Activated CD4-positive, alpha-beta memory T cell treated with anti-CD3 and anti-CD28 coated beads, Interleukin-2, amount 10 ng/mL, durations not matched to agents 7 days and 5 days (primary cell): ENCODE measurements at regions not wholly inside any gene's neighbourhood (a gene's known extent, or its start where the extent isn't known, plus 50 kb on each side); places are given as distances from the start of the nearest gene placed in this dataset.

ENCODE experiments used
- CTCF ChIA-PET: fragments of 350-600 bp; sonication (Branson Sonifier 250); formaldehyde crosslinking; loops from one replicate; lab custom pipeline; 2021; ENCODE audit warnings: antibody characterized with exemption, inconsistent platforms; lab: Charles Lee
- POLR2A ChIA-PET: fragments of 350-600 bp; sonication (Branson Sonifier 250); formaldehyde crosslinking; loops from one replicate; lab custom pipeline; 2021; ENCODE audit warnings: antibody characterized with exemption; lab: Charles Lee
- DNase-seq: peaks from one replicate; pipeline ENCODE4 v3.0.0-alpha.2; 2020
- H3K27ac Mint-ChIP-seq: one replicate; pipeline ENCODE4 v1.8.0; 2021; ENCODE audit warnings: mild to moderate bottlenecking, mixed read lengths
- H3K27me3 Mint-ChIP-seq: one replicate; pipeline ENCODE4 v1.8.0; 2021; ENCODE audit warnings: mixed read lengths
- H3K36me3 Mint-ChIP-seq: one replicate; pipeline ENCODE4 v1.8.0; 2021; ENCODE audit warnings: low read depth, mixed read lengths
- H3K4me1 Mint-ChIP-seq: one replicate; pipeline ENCODE4 v1.8.0; 2021; ENCODE audit warnings: mixed read lengths
- H3K4me3 Mint-ChIP-seq: one replicate; pipeline ENCODE4 v1.8.0; 2021; ENCODE audit warnings: mild to moderate bottlenecking, mixed read lengths
- H3K9me3 Mint-ChIP-seq: one replicate; pipeline ENCODE4 v1.8.0; 2021; ENCODE audit warnings: mixed read lengths

GRCh38 chr22:22424210-22424800, 84.2 kb downstream of the ZNF280B start:
- Mint-ChIP-seq H3K27ac (no peak overlapping the region), H3K4me3 (no peak overlapping the region), H3K27me3 (peaks cover 31% of the 10 kb centered on the region), H3K4me1 (no peaks in the 10 kb centered on the region), H3K9me3 (no peaks in the 10 kb centered on the region), H3K36me3 (no peaks in the 10 kb centered on the region)
- ChIA-PET CTCF (interaction anchor here (1.3 to 2.2 kb wide), 2 partner anchors 10 to 15 kb away, joined by 5 read pairs; no protein-coding TSS in a partner anchor), POLR2A (no interaction called here)
- DNase-seq: no peak

- DNase-seq: no peak
- Mint-ChIP-seq H3K27ac (no peak overlapping the region), H3K27me3 (peaks cover 25% of the 10 kb centered on the region), H3K36me3 (no peaks in the 10 kb centered on the region), H3K4me1 (no peaks in the 10 kb centered on the region), H3K9me3 (no peaks in the 10 kb centered on the region), H3K4me3 (no peak overlapping the region)
- CTCF ChIA-PET: interaction anchor here (1.3 to 2.2 kb wide), 2 partner anchors 11 to 14 kb away, joined by 5 read pairs; no protein-coding TSS in a partner anchor
- POLR2A ChIA-PET: no interaction called here
Measured at GRCh38 chr22:22424956-22425355, 83.6 kb downstream of the ZNF280B start.

- no peaks in the 10 kb centered on the region for H3K4me1 Mint-ChIP-seq
- no peak overlapping the region for H3K4me3 Mint-ChIP-seq
- H3K27me3 Mint-ChIP-seq: peaks cover 23% of the 10 kb centered on the region
- POLR2A ChIA-PET: no interaction called here
- no peaks in the 10 kb centered on the region for H3K36me3 Mint-ChIP-seq
- CTCF ChIA-PET: interaction anchor here (2.2 kb wide), 1 partner anchor 14 kb away, joined by 5 read pairs; no protein-coding TSS in a partner anchor
- DNase-seq: no peak
- no peak overlapping the region for H3K27ac Mint-ChIP-seq
- H3K9me3 Mint-ChIP-seq: no peaks in the 10 kb centered on the region
Measured at GRCh38 chr22:22425356-22425755, 83.2 kb downstream of the ZNF280B start.

- H3K27ac Mint-ChIP-seq: no peak overlapping the region
- H3K4me3 Mint-ChIP-seq: no peak overlapping the region
- DNase-seq: no peak
- no peaks in the 10 kb centered on the region for H3K9me3 Mint-ChIP-seq
- H3K36me3 Mint-ChIP-seq: no peaks in the 10 kb centered on the region
- CTCF ChIA-PET: interaction anchor here (2.2 kb wide), 1 partner anchor 13 kb away, joined by 5 read pairs; no protein-coding TSS in a partner anchor
- POLR2A ChIA-PET: no interaction called here
- no peaks in the 10 kb centered on the region for H3K4me1 Mint-ChIP-seq
- peaks cover 22% of the 10 kb centered on the region for H3K27me3 Mint-ChIP-seq
Measured at GRCh38 chr22:22425783-22426624, 82.5 kb downstream of the ZNF280B start.

- H3K4me3 Mint-ChIP-seq: no peak overlapping the region
- no peak for DNase-seq
- no peaks in the 10 kb centered on the region for H3K4me1 Mint-ChIP-seq
- no peak overlapping the region for H3K27ac Mint-ChIP-seq
- H3K36me3 Mint-ChIP-seq: no peaks in the 10 kb centered on the region
- POLR2A ChIA-PET: no interaction called here
- CTCF ChIA-PET: no interaction called here
- no peaks in the 10 kb centered on the region for H3K9me3 Mint-ChIP-seq
- H3K27me3 Mint-ChIP-seq: peaks cover 14% of the 10 kb centered on the region
Measured at GRCh38 chr22:22427542-22428065, 80.9 kb downstream of the ZNF280B start.

- Mint-ChIP-seq H3K27me3 (peaks cover 16% of the 10 kb centered on the region), H3K9me3 (no peaks in the 10 kb centered on the region), H3K27ac (no peak overlapping the region), H3K4me3 (no peak overlapping the region), H3K36me3 (no peaks in the 10 kb centered on the region), H3K4me1 (no peaks in the 10 kb centered on the region)
- POLR2A ChIA-PET: no interaction called here
- no peak for DNase-seq
- CTCF ChIA-PET: interaction anchor here (1.7 kb wide), 1 partner anchor 104 kb away, joined by 3 read pairs; no protein-coding TSS in a partner anchor
Measured at GRCh38 chr22:22428222-22429098, 80.1 kb downstream of the ZNF280B start.

- no peaks in the 10 kb centered on the region for H3K36me3 Mint-ChIP-seq
- H3K27me3 Mint-ChIP-seq: peaks cover 15% of the 10 kb centered on the region
- H3K4me1 Mint-ChIP-seq: no peaks in the 10 kb centered on the region
- no peak for DNase-seq
- POLR2A ChIA-PET: no interaction called here
- H3K4me3 Mint-ChIP-seq: no peak overlapping the region
- H3K9me3 Mint-ChIP-seq: no peaks in the 10 kb centered on the region
- CTCF ChIA-PET: interaction anchor here (0.6 to 1.7 kb wide), 6 partner anchors 7 to 222 kb away, joined by 3 to 10 read pairs (median 3); no protein-coding TSS in a partner anchor
- H3K27ac Mint-ChIP-seq: no peak overlapping the region
Measured at GRCh38 chr22:22429369-22430108, 79.0 kb downstream of the ZNF280B start.

GRCh38 chr22:22430111-22430820, 78.3 kb downstream of the ZNF280B start:
- POLR2A ChIA-PET: no interaction called here
- Mint-ChIP-seq H3K27ac (no peak overlapping the region), H3K9me3 (no peaks in the 10 kb centered on the region), H3K36me3 (no peaks in the 10 kb centered on the region), H3K4me3 (no peak overlapping the region), H3K27me3 (peaks cover 17% of the 10 kb centered on the region), H3K4me1 (no peaks in the 10 kb centered on the region)
- CTCF ChIA-PET: interaction anchor here (0.6 to 1.7 kb wide), 8 partner anchors 8 to 222 kb away, joined by 3 to 10 read pairs (median 3); no protein-coding TSS in a partner anchor
- no peak for DNase-seq

GRCh38 chr22:22431271-22432220, 77.0 kb downstream of the ZNF280B start:
- peak; percentile 60 for DNase-seq
- Mint-ChIP-seq H3K36me3 (no peaks in the 10 kb centered on the region), H3K4me1 (no peaks in the 10 kb centered on the region), H3K9me3 (no peaks in the 10 kb centered on the region), H3K4me3 (no peak overlapping the region), H3K27ac (no peak overlapping the region), H3K27me3 (peaks cover 18% of the 10 kb centered on the region)
- POLR2A ChIA-PET: no interaction called here
- CTCF ChIA-PET: interaction anchor here (0.8 to 1.8 kb wide), 5 partner anchors 9 to 224 kb away, joined by 3 to 10 read pairs (median 6); no protein-coding TSS in a partner anchor

- H3K36me3 Mint-ChIP-seq: no peaks in the 10 kb centered on the region
- no peaks in the 10 kb centered on the region for H3K9me3 Mint-ChIP-seq
- peaks cover 24% of the 10 kb centered on the region for H3K27me3 Mint-ChIP-seq
- no peak overlapping the region for H3K4me3 Mint-ChIP-seq
- DNase-seq: no peak
- no peaks in the 10 kb centered on the region for H3K4me1 Mint-ChIP-seq
- ChIA-PET POLR2A (no interaction called here), CTCF (interaction anchor here (1.0 to 1.8 kb wide), 2 partner anchors 10 to 22 kb away, joined by 3 to 9 read pairs; no protein-coding TSS in a partner anchor)
- no peak overlapping the region for H3K27ac Mint-ChIP-seq
Measured at GRCh38 chr22:22432479-22432878, 76.1 kb downstream of the ZNF280B start.
